ENCODE measurements at regions not wholly inside any gene's neighbourhood (a gene's known extent, or its start where the extent isn't known, plus 50 kb on each side); places are given as distances from the start of the nearest gene placed in this dataset.
"Not testable (repeated sequence)": the region's sequence is repeated elsewhere in the genome, so short reads cannot be mapped to it uniquely, and the experiment has no call there.

GRCh38 chr7:9711259-9711918 lies 1262.3 kb upstream of the PHF14 start:
- DNase-seq (ENCODE audit: low read depth): no peak

GRCh38 chr7:9718071-9718661 lies 1255.5 kb upstream of the PHF14 start:
- DNase-seq (ENCODE audit: low read depth): no peak

- DNase-seq (ENCODE audit: low read depth): no peak
Observed at GRCh38 chr7:9719303-9719702, 1254.4 kb upstream of the PHF14 start.

GRCh38 chr7:9719721-9720120 lies 1254.0 kb upstream of the PHF14 start:
- DNase-seq (ENCODE audit: low read depth): no peak

- not testable (repeated sequence) for DNase-seq (ENCODE audit: low read depth)
Observed at GRCh38 chr7:9725940-9726663, 1247.6 kb upstream of the PHF14 start.

GRCh38 chr7:9726811-9727210 lies 1246.9 kb upstream of the PHF14 start:
- DNase-seq (ENCODE audit: low read depth): not testable (repeated sequence)

GRCh38 chr7:9727467-9727869 lies 1246.2 kb upstream of the PHF14 start:
- not testable (repeated sequence) for DNase-seq (ENCODE audit: low read depth)

GRCh38 chr7:9728014-9728657 lies 1245.5 kb upstream of the PHF14 start:
- DNase-seq (ENCODE audit: low read depth): not testable (repeated sequence)

GRCh38 chr7:9752033-9752432 lies 1221.6 kb upstream of the PHF14 start:
- no peak for DNase-seq (ENCODE audit: low read depth)

- no peak for DNase-seq (ENCODE audit: low read depth)
Observed at GRCh38 chr7:9761224-9761623, 1212.4 kb upstream of the PHF14 start.

GRCh38 chr7:9776900-9777299 lies 1196.8 kb upstream of the PHF14 start:
- DNase-seq (ENCODE audit: low read depth): no peak

- no peak for DNase-seq (ENCODE audit: low read depth)
Observed at GRCh38 chr7:9778367-9778766, 1195.3 kb upstream of the PHF14 start.

GRCh38 chr7:9781710-9782109 lies 1192.0 kb upstream of the PHF14 start:
- DNase-seq (ENCODE audit: low read depth): no peak

GRCh38 chr7:9782275-9782674 lies 1191.4 kb upstream of the PHF14 start:
- DNase-seq (ENCODE audit: low read depth): no peak

- no peak for DNase-seq (ENCODE audit: low read depth)
Observed at GRCh38 chr7:9785211-9785610, 1188.5 kb upstream of the PHF14 start.

GRCh38 chr7:9796241-9796640 lies 1177.4 kb upstream of the PHF14 start:
- no peak for DNase-seq (ENCODE audit: low read depth)

- DNase-seq (ENCODE audit: low read depth): no peak
Observed at GRCh38 chr7:9822458-9823290, 1151.0 kb upstream of the PHF14 start.

- DNase-seq (ENCODE audit: low read depth): no peak
Observed at GRCh38 chr7:9835199-9835598, 1138.5 kb upstream of the PHF14 start.

- no peak for DNase-seq (ENCODE audit: low read depth)
Observed at GRCh38 chr7:9836671-9837070, 1137.0 kb upstream of the PHF14 start.

GRCh38 chr7:9842301-9842700 lies 1131.4 kb upstream of the PHF14 start:
- no peak for DNase-seq (ENCODE audit: low read depth)

- no peak for DNase-seq (ENCODE audit: low read depth)
Observed at GRCh38 chr7:9846902-9847301, 1126.8 kb upstream of the PHF14 start.

GRCh38 chr7:9854605-9855004 lies 1119.1 kb upstream of the PHF14 start:
- DNase-seq (ENCODE audit: low read depth): no peak

Measured in M059J (cell line).